ENCODE measurements at regions not wholly inside any gene's neighbourhood (a gene's known extent, or its start where the extent isn't known, plus 50 kb on each side); places are given as distances from the start of the nearest gene placed in this dataset.

GRCh38 chr20:11077226-11077625 is 403.4 kb upstream of the JAG1 start:
- Histone ChIP-seq H4K20me1 (replicated peaks in 1 of 2; ENCODE audit: control insufficient read depth in 1 of 2, insufficient read depth in 2 of 2, low read length in 2 of 2) (no peaks in the 10 kb centered on the region), H3K79me1 (ENCODE audit: low read depth, low read length) (no peaks in the 10 kb centered on the region), H3K18ac (ENCODE audit: extremely low read depth, low read length) (no peak overlapping the region), H3K14ac (ENCODE audit: insufficient read length) (no peak overlapping the region), H2BK120ac (replicated peaks; ENCODE audit: low read depth, low read length) (no peak overlapping the region), H3K4ac (replicated peaks; ENCODE audit: insufficient read length, low read depth, low read length) (no peak overlapping the region), H3K23ac (ENCODE audit: insufficient read length) (no peak overlapping the region), H3K56ac (replicated peaks; ENCODE audit: insufficient read length, low read depth, low read length) (no peak overlapping the region), H4K8ac (ENCODE audit: extremely low read depth, insufficient read depth, low read length) (no peak overlapping the region), H2BK5ac (ENCODE audit: low read depth, low read length) (no peak overlapping the region), H2BK20ac (ENCODE audit: low read length) (no peak overlapping the region), H3K4me2 (ENCODE audit: insufficient read depth in 1 of 2, low read depth in 2 of 2, low read length in 2 of 2) (no peak overlapping the region), H4K91ac (replicated peaks; ENCODE audit: insufficient read length, low read length) (no peak overlapping the region), H3K9ac (replicated peaks in 1 of 4; ENCODE audit: extremely low read depth in 1 of 4, low read depth in 3 of 4, low read length in 3 of 4) (no peak overlapping the region), H2AK5ac (ENCODE audit: low read depth, low read length) (no peak overlapping the region), H3K9me3 (ENCODE audit: insufficient read depth in 2 of 2, low read depth in 1 of 2, low read length in 1 of 2) (no peaks in the 10 kb centered on the region), H3K4me3 (ENCODE audit: extremely low read depth in 1 of 4, insufficient read depth in 2 of 4, low read depth in 3 of 4, low read length in 4 of 4) (no peak overlapping the region), H3K4me1 (replicated peaks in 1 of 4; ENCODE audit: control insufficient read depth in 3 of 4, insufficient read depth in 4 of 4, low read length in 3 of 4) (no peaks in the 10 kb centered on the region), H3K23me2 (ENCODE audit: low read depth, low read length) (no peaks in the 10 kb centered on the region), H3K79me2 (ENCODE audit: control insufficient read depth in 1 of 2, insufficient read depth in 2 of 2, low read length in 2 of 2) (no peaks in the 10 kb centered on the region), H2BK15ac (ENCODE audit: low read length) (no peak overlapping the region), H4K5ac (ENCODE audit: insufficient read length, low read depth, low read length) (no peak overlapping the region), H2AFZ (ENCODE audit: low read length) (no peak overlapping the region), H3K27me3 (replicated peaks in 1 of 4; ENCODE audit: control insufficient read depth in 3 of 4, extremely low read depth in 1 of 4, insufficient read depth in 3 of 4, low read length in 3 of 4) (no peaks in the 10 kb centered on the region), H3K27ac (ENCODE audit: low read depth, low read length) (no peak overlapping the region), H3K36me3 (ENCODE audit: control insufficient read depth in 2 of 4, insufficient read depth in 4 of 4, low read length in 3 of 4) (no peaks in the 10 kb centered on the region), H2BK12ac (ENCODE audit: low read depth, low read length) (no peak overlapping the region)
- ChIA-PET CTCF (ENCODE audit: partially characterized antibody) (no interaction called here), POLR2A (ENCODE audit: partially characterized antibody) (no interaction called here)
- no peak for DNase-seq (ENCODE audit: low read depth in 1 of 2, low spot score in 2 of 2)
- 89% methylated on average over 2 of the region's 2 CpGs; no CpG with 5 or more reads in 1 of the 2 experiments for WGBS, 2 experiments (ENCODE audit: extremely low coverage in 1 of 2, insufficient coverage in 1 of 2, insufficient read length in 1 of 2, insufficient replicate concordance in 2 of 2, low coverage in 1 of 2, low lambda C conversion rate in 2 of 2, missing lambda C conversion rate in 1 of 2)
- no peak for FAIRE-seq
- TF ChIP-seq YY1 (IDR thresholded peaks at IDR 0.05; ENCODE audit: low read depth, low read length) (no peak), TAF7 (optimal IDR thresholded peaks at IDR 0.05; ENCODE audit: borderline replicate concordance, low read depth, low read length) (no peak), ATF3 (IDR thresholded peaks at IDR 0.05; ENCODE audit: insufficient read depth, low read depth, low read length) (no peak), CTCF (IDR thresholded peaks at IDR 0.05; ENCODE audit: control extremely low read depth in 1 of 3, insufficient read depth in 1 of 3, low read depth in 1 of 3, low read length in 3 of 3) (no peak), SP4 (IDR thresholded peaks at IDR 0.05; ENCODE audit: low read length) (no peak), MAFK (IDR thresholded peaks at IDR 0.05; ENCODE audit: low read depth, low read length) (no peak), TBP (IDR thresholded peaks at IDR 0.05; ENCODE audit: low read depth, low read length) (no peak), CEBPB (IDR thresholded peaks at IDR 0.05; ENCODE audit: low read depth, low read length) (no peak)

Measured in H1 (cell line).